Transverse colon (tissue), 3 donors: ENCODE measurements at regions not wholly inside any gene's neighbourhood (a gene's known extent, or its start where the extent isn't known, plus 50 kb on each side); places are given as distances from the start of the nearest gene placed in this dataset.

ENCODE experiments used
- EP300 ChIP-seq: sonication (generic); formaldehyde crosslinking; IDR thresholded peaks from one replicate; pipeline ENCODE4 v1.6.1; 2017; ENCODE audit warnings: antibody characterized with exemption, low read depth
- POLR2A ChIP-seq: fragments of 450-650 bp; IDR thresholded peaks from one replicate; pipeline ENCODE4 v1.6.1; 2016; ENCODE audit warnings: antibody characterized with exemption, mild to moderate bottlenecking, moderate library complexity
- TF ChIP-seq, protein P1 (sequence below), 5 experiments: fragments of 200-600 bp in 3 of 5; fragments of 450-650 bp in 2 of 5; sonication (generic) in 3 of 5; IDR thresholded peaks; 1 replicate in 2 of 5; 2 replicates in 3 of 5; pipeline ENCODE4 v1.5.1; 2016 to 2017; ENCODE audit warnings: antibody characterized with exemption in 5 of 5, inconsistent platforms in 3 of 5, mild to moderate bottlenecking in 2 of 5, moderate library complexity in 1 of 5

DNA sequence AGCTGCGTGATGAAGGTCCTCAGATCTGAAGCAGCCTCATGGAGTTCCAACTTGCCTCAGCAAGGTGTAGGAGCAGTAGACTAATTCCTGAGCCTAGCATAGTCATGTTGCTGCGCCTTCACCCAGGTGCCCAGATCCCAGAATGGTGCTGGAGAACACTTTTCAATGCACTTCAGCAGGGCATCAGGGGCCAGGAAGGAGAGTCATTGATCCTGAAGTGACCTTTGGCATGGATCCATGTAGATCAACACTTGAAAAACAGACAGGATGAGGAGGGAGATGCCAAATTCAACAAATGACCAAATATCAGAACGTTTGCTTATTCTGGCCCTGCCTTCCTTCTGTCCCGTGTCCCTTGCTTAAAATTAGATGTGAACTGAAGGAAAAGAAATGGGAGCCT, 91.9 kb downstream of the LEPR start:
- TF ChIP-seq EP300 (no peak), POLR2A (no peak)
- TF ChIP-seq, protein P1, sequence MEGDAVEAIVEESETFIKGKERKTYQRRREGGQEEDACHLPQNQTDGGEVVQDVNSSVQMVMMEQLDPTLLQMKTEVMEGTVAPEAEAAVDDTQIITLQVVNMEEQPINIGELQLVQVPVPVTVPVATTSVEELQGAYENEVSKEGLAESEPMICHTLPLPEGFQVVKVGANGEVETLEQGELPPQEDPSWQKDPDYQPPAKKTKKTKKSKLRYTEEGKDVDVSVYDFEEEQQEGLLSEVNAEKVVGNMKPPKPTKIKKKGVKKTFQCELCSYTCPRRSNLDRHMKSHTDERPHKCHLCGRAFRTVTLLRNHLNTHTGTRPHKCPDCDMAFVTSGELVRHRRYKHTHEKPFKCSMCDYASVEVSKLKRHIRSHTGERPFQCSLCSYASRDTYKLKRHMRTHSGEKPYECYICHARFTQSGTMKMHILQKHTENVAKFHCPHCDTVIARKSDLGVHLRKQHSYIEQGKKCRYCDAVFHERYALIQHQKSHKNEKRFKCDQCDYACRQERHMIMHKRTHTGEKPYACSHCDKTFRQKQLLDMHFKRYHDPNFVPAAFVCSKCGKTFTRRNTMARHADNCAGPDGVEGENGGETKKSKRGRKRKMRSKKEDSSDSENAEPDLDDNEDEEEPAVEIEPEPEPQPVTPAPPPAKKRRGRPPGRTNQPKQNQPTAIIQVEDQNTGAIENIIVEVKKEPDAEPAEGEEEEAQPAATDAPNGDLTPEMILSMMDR (IDR thresholded peaks at IDR 0.05): no peak
